Right forelimb (tissue), 1 donor: ENCODE measurements at regions not wholly inside any gene's neighbourhood (a gene's known extent, or its start where the extent isn't known, plus 50 kb on each side); places are given as distances from the start of the nearest gene placed in this dataset.

ENCODE experiments used
- DNase-seq: peaks from one replicate; pipeline ENCODE4 v3.0.0-alpha.2; 2018

DNA sequence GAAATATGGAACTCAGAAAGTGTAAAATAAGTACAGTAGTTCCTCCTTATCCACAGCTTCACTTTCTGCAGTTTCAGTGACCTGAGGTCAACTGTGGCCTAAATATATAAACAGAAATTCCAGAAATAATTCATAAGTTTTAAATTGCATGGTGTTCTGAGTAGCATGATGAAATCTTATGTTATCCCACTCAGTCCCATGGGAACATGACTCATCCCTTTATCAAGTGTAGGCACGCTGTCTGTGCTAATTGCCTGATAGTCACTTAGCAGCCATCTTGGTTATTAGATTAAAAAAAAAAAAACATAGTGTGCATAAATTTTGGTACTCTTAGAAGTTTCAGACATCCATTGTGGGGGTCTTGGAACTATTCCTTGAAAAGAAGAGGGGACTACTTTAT is 983.4 kb upstream of the ADGRL3 start:
- no peak for DNase-seq

DNA sequence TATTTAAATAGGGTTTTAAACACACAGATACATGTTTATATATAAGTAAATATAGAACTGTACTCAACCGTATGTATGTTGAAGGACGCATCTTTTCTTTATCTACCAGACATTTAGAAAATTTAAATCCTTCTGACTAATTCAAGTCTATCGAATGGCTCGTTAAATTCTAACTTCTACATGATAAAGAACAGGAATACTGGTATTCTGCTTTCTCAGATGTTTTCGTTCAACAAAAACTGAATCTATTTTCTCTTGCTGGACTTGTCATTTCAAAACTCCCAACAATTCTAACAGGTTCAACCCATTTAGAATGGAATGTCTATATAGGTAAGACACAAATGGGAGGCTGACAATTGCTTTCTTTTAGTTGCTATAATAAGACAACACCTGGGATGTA is 978.3 kb upstream of the ADGRL3 start:
- DNase-seq, result no peak

DNA sequence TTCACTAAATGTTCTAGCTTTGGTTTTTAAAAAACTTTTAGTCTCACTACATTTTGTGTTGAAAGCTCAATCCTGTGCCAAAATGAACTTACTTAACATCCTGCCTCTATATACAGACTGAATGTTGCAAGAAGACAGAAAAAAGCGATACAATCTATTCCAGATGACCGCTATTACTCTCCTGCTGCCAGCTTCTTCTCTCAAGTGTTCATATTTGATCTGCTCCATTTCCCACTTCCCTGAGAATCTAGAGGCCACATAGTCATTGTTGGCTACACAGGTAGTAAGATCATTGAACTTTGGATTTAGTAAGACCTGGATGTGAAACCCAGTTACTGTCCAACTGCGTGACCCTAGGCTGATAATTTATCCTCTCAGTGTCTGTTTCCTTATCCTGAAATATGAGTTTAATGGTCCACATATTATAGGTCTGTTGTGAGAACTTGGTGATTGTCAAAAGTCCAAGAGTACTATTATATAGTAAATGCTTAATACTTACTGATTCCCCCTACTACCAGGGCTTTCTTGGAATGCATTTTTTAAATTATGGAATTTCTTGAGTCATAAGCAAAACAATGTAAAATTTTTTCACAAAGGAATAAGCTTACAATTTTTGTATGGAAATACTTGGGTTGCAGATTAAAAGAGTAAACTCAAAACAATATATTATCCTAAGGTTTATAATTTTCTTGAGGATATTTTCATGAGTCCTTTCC is 976.8 kb upstream of the ADGRL3 start:
- no peak for DNase-seq

DNA sequence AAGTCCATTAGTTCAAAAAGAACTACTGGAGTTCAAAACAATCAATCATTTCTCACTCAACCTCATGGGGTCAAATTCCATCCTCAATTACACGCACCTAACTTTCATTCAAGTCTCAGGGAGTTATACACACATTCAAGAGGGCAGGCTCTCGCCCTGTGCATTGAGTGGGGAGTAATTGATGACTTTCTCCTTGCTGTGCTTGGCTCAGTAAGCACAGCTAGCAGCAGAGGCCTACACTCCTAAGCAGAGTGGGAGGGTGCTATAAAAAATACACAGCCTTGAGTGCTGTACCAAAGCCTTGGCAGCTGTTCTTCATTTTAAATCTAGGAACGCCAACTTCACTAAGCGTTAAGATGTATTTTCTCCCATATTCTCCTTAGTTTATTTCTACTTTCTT is 958.3 kb upstream of the ADGRL3 start:
- DNase-seq, result no peak

DNA sequence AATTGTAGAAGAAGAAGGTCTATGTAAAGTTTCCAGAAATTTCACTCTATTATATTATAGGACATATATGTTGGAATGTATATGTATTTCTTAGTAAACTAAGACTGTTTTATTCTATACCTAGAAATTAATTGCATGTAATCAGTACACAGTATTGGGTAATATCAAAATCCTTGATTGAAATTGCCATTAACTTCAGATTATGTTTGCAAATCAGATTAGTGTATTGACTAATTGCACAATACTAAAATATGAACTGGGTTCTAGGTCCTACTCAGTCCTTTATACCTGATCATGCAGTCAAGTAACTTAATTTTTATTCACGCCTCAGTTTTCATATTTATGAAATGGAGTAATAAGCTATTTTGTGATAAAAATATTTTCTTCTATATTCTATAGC is 950.3 kb upstream of the ADGRL3 start:
- DNase-seq, result no peak

DNA sequence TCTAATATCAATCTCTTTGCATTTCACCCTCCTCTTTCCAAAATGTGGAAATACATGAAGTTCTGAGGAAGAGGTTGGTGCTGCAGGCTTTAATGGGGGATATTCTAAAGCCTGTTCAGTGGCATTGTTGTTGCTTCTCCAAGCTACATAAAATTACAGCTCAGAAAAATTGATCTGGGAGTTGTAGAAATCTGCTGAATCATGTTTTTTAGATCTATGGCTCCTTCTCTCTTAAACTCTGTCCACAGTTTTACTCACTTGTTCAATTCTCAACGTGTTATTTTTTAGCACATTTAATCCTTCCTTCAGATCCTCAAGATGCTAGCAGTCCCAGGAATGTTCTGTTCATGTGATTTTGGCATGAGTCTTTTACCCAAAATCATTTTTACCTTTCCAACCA is 949.5 kb upstream of the ADGRL3 start:
- DNase-seq, result no peak

DNA sequence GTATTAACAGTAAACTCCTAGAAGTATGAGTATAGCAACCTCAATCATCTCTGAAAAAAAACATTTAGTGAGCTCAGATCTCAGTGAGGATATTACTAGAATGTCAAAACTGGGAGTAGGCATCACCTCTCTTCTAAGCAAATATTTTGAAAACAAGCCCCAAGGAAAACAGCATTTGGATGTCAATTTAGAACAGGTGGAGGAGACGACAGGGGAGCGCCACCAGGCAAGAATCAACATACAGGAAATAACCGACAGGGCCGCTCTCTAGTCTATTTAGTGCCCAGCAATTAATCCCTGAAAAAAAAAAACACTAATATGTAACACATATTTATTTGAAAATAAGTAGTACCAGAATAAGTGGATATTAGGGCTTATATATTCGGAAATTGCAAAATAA is 940.3 kb upstream of the ADGRL3 start:
- no peak for DNase-seq

DNA sequence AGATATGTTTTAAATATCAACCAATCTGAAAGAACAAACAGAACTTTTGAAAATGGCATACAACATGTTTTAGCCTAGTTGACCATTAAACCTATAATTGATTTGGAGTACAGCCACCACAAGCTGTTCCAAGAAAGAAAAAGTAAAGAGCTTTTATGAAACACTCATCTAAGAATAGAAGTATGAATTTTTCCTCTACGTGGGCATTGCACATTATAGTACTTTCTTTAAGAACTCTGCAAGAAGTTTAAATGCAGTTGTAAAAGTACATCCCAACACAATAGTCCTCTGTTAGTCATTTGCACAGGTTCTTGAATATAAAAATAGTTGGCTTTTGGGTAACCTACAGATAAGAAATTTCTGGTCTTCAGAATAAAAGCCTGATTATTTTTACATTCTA is 933.6 kb upstream of the ADGRL3 start:
- DNase-seq, result no peak

DNA sequence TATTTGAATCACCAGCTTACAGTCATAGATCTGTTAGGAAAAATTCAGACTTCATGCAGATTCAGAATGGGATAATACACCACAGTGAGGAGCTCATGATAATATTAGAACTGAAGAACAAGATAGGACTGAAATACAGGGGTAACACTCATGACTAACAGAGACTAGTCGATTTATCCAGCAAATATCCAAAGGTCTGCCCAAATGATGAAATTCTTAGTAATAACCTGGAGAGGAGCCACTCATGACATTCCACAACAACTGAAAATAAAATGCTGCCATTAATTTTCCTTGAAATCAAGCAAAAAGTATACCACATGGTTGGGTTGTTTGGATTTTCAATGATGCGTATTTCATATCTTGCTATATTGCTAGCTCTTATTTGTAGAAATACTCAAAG is 903.7 kb upstream of the ADGRL3 start:
- DNase-seq, result no peak

DNA sequence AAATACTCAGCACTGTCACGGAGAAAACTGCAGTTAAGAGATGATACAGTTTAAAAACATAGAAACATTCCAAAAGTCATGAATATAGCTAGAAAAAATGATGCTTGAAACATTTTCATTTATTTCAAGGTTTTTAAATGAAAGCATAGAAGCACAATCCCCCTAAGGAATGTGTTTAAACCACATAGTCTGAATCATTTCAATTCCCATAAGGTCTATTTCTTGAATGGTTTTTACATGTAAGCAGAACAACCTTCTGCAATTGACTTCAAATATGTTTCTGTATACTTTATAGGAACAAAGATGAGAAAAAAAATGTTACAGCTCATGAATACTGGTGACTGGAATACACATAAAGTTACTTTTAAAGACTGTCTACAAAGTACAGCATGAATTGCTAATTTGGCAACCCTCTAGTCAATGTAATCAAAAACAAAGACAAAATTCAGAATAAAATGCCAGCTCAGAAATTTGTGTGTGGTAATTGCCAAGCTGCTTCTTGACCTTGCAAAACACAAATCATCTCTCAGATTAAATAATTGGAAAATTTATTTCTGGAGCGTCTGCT is 886.4 kb upstream of the ADGRL3 start:
- DNase-seq, result no peak

DNA sequence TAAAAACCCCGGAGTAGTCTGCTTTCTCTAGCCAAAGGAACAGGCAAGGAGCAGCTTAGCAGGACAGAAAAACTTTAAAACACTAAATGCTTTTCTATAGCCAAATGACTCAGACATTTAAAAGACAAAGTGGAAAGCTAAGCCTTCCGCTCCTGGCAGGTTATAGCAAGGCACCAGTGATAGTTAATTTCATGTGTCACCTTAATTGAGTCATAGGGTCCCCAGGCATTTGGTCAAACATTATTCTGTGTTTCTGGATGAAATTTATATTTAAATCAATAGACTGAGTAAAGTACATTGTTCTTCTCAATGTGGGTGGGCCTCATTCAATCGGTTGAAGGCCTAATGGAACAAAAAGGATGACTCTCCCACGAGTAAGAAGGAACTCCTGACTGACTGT is 885.7 kb upstream of the ADGRL3 start:
- DNase-seq, result no peak

DNA sequence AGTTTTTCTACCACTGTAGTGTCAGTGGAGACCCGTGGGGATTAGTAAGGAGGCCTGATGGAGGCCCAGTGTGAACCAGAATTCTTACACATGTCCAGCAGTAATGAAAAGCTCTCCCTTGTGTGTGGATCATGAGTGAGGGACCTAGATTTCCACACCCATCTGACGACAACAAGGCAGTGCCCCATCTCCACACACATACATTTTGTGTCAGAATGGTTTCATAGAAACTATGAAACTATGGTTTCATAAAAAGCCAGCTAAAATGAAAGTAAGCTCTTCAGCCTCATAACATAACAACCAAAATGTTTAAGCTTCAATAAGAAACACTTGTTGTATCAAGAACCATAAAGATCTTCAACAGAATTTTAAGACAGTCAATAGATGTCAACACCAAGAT is 884.5 kb upstream of the ADGRL3 start:
- DNase-seq, result no peak

DNA sequence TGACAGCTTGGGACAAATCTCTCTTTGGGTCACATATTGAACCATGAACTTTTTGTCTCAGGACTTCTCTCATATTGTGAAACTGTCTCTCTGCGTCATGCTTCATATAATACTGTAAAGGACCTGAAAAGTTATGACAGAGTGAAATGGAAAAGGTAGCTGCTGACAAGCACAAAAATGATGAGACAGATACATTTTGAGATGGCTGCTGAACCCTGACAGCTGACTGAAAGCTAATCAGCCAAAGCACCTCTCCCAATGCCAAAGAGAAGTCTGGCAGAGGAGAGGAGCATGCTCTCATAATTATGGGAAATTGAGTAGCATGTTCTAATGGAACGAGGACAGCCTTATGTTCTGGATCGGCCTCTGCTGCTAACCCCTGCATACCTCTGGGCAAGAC is 873.4 kb upstream of the ADGRL3 start:
- DNase-seq, result no peak

DNA sequence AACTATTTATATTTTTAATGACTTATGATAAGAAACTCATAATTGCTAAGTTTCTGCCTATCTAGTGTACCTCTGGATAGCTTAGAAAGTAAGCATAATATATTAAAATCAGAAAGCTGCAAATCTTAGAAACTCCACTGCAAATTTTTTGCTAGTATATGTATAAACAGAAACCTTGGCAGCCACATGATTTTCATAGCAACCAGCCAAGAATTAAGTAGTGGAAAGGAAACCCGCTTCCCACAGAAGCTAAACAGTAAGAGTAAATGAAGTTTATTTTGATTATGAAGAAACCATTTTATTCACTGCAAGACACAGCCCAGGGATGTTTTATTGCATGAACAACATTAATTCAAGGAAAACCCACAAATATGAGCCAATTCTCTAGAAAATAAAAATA is 872.5 kb upstream of the ADGRL3 start:
- DNase-seq, result no peak

DNA sequence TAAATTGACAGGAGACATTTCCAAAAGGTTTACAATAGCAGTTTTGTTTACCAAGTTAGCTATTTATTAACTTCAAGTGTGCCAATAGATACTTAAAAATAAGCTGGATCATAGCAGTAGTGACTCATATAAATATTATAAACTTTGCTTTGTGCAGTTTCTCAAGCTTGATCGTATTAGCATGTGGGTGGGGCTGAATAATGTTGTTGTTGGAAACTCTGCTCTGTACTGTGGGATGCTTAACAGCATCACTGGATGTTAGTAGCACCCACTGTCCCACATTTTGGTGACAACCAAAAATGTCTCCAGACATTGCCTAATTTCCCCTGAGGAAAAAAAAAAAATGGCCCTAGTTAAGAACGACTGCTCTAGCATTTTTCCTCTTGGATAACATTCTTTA is 855.2 kb upstream of the ADGRL3 start:
- no peak for DNase-seq

DNA sequence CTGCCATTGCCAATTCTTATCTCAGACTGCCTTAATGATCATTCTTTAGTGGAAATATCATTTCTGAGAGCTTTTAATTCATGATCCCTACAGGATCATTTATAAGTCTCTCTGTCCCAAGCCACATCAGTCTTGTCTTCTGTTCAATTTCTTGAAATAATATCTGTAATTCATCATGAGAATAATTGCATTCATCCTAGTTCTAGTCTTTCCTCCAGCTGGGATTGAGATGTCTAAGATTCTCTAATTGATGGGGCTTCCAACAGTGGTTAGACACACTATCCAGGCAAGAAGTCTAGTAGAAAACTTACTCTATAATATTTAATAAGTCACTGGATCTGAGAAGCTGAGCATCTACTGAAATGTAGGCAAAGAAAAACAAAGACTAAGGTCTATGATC is 854.7 kb upstream of the ADGRL3 start:
- no peak for DNase-seq

DNA sequence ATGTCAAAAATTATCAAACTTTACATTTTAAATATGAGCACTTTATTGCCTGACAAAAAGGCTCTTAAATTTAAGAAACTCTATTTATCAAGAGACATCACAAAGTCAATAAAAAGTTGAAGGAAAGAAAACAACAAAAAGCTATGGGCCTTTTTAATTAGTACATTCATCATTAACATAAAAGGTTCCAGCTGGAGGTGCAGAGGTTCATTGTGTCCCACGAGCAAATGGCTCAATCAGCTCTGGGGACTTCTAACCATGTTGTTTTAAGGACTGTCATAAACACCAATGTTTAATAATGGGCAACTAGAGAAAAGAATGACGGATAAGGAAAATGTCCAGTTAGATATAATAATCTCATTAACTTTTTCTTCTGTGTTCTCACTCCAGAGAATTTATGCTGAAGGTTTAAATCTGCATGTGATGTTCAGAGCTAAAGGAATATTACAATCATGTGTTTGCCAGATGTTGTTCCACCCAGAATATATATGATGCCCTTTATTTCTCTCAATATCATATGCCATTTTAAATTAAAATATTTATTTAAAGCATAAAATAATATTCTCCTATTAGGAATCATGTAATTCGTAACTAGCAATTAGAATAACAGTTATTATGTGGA is 840.3 kb upstream of the ADGRL3 start:
- DNase-seq, result no peak

DNA sequence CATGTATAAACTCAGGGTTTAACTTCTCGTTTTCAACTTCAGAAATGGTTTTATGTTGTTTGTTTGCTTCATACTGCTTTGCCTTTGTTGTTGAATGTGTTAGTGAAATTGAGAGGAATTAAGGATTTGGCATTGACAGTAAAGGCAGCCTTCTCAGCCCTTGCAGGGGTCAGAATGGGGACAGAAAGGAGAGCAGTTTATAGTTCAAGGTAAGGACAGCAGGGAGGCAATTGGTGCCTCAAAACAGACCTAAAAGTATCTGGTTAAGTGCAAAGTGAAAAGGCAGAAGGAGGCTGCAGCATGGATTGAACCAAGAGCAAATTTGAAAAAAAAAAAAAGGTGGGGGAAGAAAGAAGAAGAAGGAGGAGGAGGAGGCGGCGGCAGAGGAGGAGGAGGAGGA is 835.0 kb upstream of the ADGRL3 start:
- no peak for DNase-seq

DNA sequence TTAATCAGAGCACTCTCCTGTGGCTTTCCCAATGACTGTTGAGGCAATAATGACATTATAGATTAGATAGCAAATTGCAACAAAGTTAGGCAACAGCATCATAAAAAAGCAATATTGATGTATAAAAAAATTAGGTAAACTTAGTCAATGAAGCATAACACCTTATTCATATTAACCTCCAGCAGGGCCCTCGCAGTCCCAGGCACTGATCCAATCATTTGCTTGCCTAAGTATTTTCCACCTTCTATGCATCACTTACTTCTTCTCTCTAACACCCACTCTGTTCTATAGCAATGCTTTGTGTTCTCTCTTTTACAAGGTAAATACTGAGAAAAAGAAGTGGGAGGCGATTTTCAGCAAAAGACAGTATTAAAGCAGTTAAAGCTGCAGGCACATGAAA is 833.5 kb upstream of the ADGRL3 start:
- DNase-seq, result no peak

DNA sequence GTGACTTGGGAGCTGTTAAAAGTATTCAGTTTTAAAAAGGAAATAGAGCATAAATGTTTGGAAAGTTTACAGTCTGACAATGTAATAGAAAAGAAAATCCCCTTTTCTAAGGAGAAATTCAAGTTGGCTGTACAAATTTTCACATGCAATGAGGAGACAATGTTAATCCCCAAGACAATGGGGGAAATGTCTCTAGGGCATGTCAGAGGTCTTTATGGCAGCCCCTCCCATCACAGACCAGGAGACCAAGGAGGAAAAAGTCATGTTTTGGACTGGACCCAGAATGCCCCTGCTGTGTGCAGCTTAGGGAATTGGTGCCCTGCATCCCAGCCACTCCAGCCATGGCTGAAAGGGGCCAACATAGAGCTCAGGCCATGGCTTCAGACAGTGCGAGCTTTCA is 831.1 kb upstream of the ADGRL3 start:
- DNase-seq, result no peak

DNA sequence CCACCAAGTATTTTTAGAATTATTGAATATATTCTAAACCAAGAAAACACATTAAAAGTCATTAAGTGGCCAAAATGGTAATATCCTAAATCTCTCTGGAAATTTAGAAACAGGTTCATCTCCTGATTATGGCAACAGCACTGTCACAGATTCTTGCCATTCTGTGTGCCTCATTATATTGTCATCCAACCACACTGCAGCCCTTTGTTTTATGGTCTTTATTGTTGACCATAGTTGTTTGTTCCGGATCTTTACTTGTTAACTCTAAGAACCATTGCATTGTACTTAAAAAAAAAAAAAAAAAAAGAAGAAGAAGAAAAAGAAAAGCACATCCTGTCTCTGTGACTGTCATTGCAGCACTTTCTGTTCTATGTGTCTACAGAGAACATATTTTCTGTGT is 822.1 kb upstream of the ADGRL3 start:
- no peak for DNase-seq

DNA sequence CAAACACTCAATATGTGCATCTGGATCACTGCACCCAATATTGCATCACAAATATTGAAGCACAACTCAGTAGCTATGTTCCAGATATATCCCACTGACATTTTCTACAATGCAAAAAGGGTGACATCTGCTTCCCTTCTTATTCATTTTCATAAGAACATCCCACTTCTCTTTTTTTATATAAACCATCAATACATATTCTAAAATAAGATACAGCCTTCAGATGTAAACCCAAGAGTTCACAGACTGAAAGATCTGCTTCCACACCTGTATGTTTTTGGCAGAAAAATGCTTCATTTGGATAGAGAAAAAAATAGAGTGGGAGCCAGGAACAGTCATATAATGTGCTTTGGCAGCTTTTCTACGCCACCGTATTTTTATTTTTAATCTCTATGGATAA is 815.6 kb upstream of the ADGRL3 start:
- no peak for DNase-seq

DNA sequence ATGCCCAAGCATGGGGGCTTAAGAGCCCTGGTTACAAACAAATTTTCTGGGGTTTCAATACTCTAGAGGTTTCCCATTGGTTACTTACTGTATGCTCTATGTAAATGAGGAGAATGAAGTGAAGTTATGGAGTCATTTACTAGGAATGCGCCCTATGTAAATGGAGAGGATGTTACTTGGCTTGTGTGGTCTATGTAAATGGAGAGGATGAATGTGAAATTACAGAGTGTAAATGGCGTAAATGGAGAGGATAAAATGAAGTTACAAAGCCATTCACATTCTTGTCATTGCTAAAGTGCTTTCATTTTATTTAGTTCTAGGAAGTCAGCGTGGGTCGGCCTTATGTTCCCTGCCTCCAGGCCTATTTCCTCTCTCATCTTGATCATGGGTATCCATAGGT is 810.5 kb upstream of the ADGRL3 start:
- no peak for DNase-seq

DNA sequence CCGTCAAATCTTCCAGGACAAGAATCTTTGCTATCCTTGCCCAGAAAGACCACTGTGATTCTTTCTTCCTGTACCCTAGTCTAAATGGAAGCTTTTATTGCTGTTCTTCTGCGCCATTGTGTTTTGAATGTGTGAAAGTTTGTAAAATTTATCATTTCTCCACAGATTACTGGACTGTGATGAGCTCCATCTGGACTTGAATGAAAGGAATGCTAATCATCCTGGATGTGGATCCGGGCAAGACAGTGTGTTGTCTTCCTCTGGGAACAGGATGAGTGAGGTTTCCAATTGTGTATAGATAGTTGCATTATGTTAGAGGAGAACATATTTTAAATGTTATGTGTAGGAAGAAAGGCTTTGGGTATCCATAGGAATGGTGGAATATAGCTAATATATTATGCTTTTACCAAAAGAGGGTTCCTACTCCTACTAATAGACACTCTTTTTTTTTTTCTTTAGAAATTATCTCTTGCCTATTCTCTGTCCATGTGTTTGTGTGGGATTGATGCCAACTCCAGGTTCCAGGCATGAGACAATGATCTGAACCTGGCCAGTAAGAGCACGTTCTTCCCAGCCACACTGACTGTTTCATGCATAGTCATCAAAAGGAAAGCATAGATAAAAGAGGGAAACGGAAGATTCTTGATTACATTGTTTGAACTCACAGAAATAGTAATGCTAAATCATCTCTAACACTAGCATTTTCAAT is 803.6 kb upstream of the ADGRL3 start:
- DNase-seq, result no peak
